Glomerular visceral epithelial cell (primary cell): ENCODE measurements at regions not wholly inside any gene's neighbourhood (a gene's known extent, or its start where the extent isn't known, plus 50 kb on each side); places are given as distances from the start of the nearest gene placed in this dataset.
A peak's percentile ranks its signal among the peaks of the same experiment; 100 is the strongest.

ENCODE experiments used
- DNase-seq: peaks from one replicate; pipeline ENCODE4 v3.0.0-alpha.2; 2016; ENCODE audit errors: extremely low spot score

- no peak for DNase-seq
Observed at GRCh38 chr6:11925805-11926204, 86.3 kb upstream of the HIVEP1 start.

GRCh38 chr6:11923621-11924020 is 88.5 kb upstream of the HIVEP1 start:
- no peak for DNase-seq

- no peak for DNase-seq
Observed at GRCh38 chr6:11922901-11923300, 89.2 kb upstream of the HIVEP1 start.

GRCh38 chr6:11921751-11922150 is 90.4 kb upstream of the HIVEP1 start:
- no peak for DNase-seq

- DNase-seq: peak; percentile 88
Observed at GRCh38 chr6:11921017-11921438, 91.1 kb upstream of the HIVEP1 start.

GRCh38 chr6:11920566-11920965 is 91.5 kb upstream of the HIVEP1 start:
- DNase-seq: no peak

- no peak for DNase-seq
Observed at GRCh38 chr6:11919771-11920440, 92.2 kb upstream of the HIVEP1 start.

- no peak for DNase-seq
Observed at GRCh38 chr6:11918739-11919605, 93.1 kb upstream of the HIVEP1 start.

GRCh38 chr6:11917951-11918738 is 94.0 kb upstream of the HIVEP1 start:
- DNase-seq: peak; percentile 61

- no peak for DNase-seq
Observed at GRCh38 chr6:11912420-11912819, 99.7 kb upstream of the HIVEP1 start.

- no peak for DNase-seq
Observed at GRCh38 chr6:11911538-11911937, 100.6 kb upstream of the HIVEP1 start.

- DNase-seq: no peak
Observed at GRCh38 chr6:11909696-11910132, 102.4 kb upstream of the HIVEP1 start.

GRCh38 chr6:11908436-11909105 is 103.5 kb upstream of the HIVEP1 start:
- DNase-seq: no peak

- DNase-seq: no peak
Observed at GRCh38 chr6:11903645-11904044, 108.5 kb upstream of the HIVEP1 start.

- no peak for DNase-seq
Observed at GRCh38 chr6:11902527-11902926, 109.6 kb upstream of the HIVEP1 start.

- no peak for DNase-seq
Observed at GRCh38 chr6:11900662-11901598, 111.2 kb upstream of the HIVEP1 start.

GRCh38 chr6:11899645-11900044 is 112.5 kb upstream of the HIVEP1 start:
- DNase-seq: no peak

GRCh38 chr6:11894212-11894611 is 115.6 kb upstream of the ADTRP start:
- no peak for DNase-seq

GRCh38 chr6:11891547-11891946 is 112.9 kb upstream of the ADTRP start:
- DNase-seq: no peak

- no peak for DNase-seq
Observed at GRCh38 chr6:11890849-11891248, 112.2 kb upstream of the ADTRP start.

GRCh38 chr6:11890209-11890608 is 111.6 kb upstream of the ADTRP start:
- DNase-seq: no peak
